NOMO-1 treated with DMSO at 0.1 percent for 48 hours (cell line): ENCODE measurements at regions not wholly inside any gene's neighbourhood (a gene's known extent, or its start where the extent isn't known, plus 50 kb on each side); places are given as distances from the start of the nearest gene placed in this dataset.
"Not testable (repeated sequence)": the region's sequence is repeated elsewhere in the genome, so short reads cannot be mapped to it uniquely, and the experiment has no call there.

Experiments used
- DNase-seq: peaks from one replicate; lab custom pipeline; 2025; ENCODE audit not compliant: unreplicated experiment; lab: John Stamatoyannopoulos, UW

- no peak for DNase-seq
Observed at GRCh38 chr13:88958821-88959220, 1287.7 kb downstream of the SLITRK5 start.

GRCh38 chr13:88976466-88976865 lies 1305.3 kb downstream of the SLITRK5 start:
- DNase-seq, result no peak

- DNase-seq, result no peak
Observed at GRCh38 chr13:88978607-88979006, 1307.4 kb downstream of the SLITRK5 start.

GRCh38 chr13:88979465-88980175 lies 1308.4 kb downstream of the SLITRK5 start:
- DNase-seq, result no peak

- DNase-seq, result no peak
Observed at GRCh38 chr13:89003656-89004055, 1332.5 kb downstream of the SLITRK5 start.

- DNase-seq, result no peak
Observed at GRCh38 chr13:89011615-89012014, 1340.4 kb downstream of the SLITRK5 start.

- no peak for DNase-seq
Observed at GRCh38 chr13:89027694-89028306, 1356.6 kb downstream of the SLITRK5 start.

GRCh38 chr13:89029062-89029461 lies 1357.9 kb downstream of the SLITRK5 start:
- no peak for DNase-seq

GRCh38 chr13:89034015-89034414 lies 1362.8 kb downstream of the SLITRK5 start:
- no peak for DNase-seq

- DNase-seq, result no peak
Observed at GRCh38 chr13:89052699-89053098, 1381.5 kb downstream of the SLITRK5 start.

GRCh38 chr13:89053418-89053817 lies 1382.2 kb downstream of the SLITRK5 start:
- no peak for DNase-seq

GRCh38 chr13:89057274-89057673 lies 1386.1 kb downstream of the SLITRK5 start:
- DNase-seq, result no peak

GRCh38 chr13:89057862-89058261 lies 1386.7 kb downstream of the SLITRK5 start:
- DNase-seq, result no peak

GRCh38 chr13:89061821-89062220 lies 1390.7 kb downstream of the SLITRK5 start:
- no peak for DNase-seq

- peak; percentile 58 for DNase-seq
Observed at GRCh38 chr13:89066868-89067466, 1395.8 kb downstream of the SLITRK5 start.

GRCh38 chr13:89072979-89073378 lies 1401.8 kb downstream of the SLITRK5 start:
- no peak for DNase-seq

- DNase-seq, result no peak
Observed at GRCh38 chr13:89076622-89077021, 1405.5 kb downstream of the SLITRK5 start.

- no peak for DNase-seq
Observed at GRCh38 chr13:89082623-89083022, 1411.5 kb downstream of the SLITRK5 start.

- DNase-seq, result not testable (repeated sequence)
Observed at GRCh38 chr13:89088107-89088506, 1416.9 kb downstream of the SLITRK5 start.

GRCh38 chr13:89097994-89098393 lies 1426.8 kb downstream of the SLITRK5 start:
- DNase-seq, result peak; percentile 40

- no peak for DNase-seq
Observed at GRCh38 chr13:89113744-89114143, 1442.6 kb downstream of the SLITRK5 start.

- DNase-seq, result no peak
Observed at GRCh38 chr13:89115307-89115706, 1444.1 kb downstream of the SLITRK5 start.
